CD4-positive, alpha-beta memory T cell (primary cell): ENCODE measurements at regions not wholly inside any gene's neighbourhood (a gene's known extent, or its start where the extent isn't known, plus 50 kb on each side); places are given as distances from the start of the nearest gene placed in this dataset.

Experiments used
- CTCF ChIA-PET: fragments of 350-600 bp; sonication (Branson Sonifier 250); formaldehyde crosslinking; loops from one replicate; lab custom pipeline; 2021; ENCODE audit warnings: inconsistent platforms; ENCODE audit not compliant: partially characterized antibody; lab: Charles Lee
- POLR2A ChIA-PET: fragments of 350-600 bp; sonication (Branson Sonifier 250); formaldehyde crosslinking; loops from one replicate; lab custom pipeline; 2021; ENCODE audit not compliant: partially characterized antibody; lab: Charles Lee
- DNase-seq, 5 donors: peaks; one replicate each; pipeline versions ENCODE4 v3.0.0 to v3.0.0-alpha.2; 2020 to 2022; ENCODE audit warnings: mixed read lengths in 1 of 5
- H3K27ac ChIP-seq: one replicate; pipeline ENCODE4 v1.7.0; 2013; ENCODE audit warnings: low read depth, low read length
- H3K27me3 ChIP-seq: 2 replicates; pipeline ENCODE4 v1.7.0; 2013; ENCODE audit warnings: mild to moderate bottlenecking, low read length, moderate library complexity; ENCODE audit not compliant: insufficient read depth
- H3K36me3 ChIP-seq: 2 replicates; pipeline ENCODE4 v1.7.0; 2013; ENCODE audit warnings: mild to moderate bottlenecking, low read length, moderate library complexity; ENCODE audit not compliant: insufficient read depth
- H3K4me1 ChIP-seq: 2 replicates; pipeline ENCODE4 v1.7.0; 2013; ENCODE audit warnings: mild to moderate bottlenecking, low read length, moderate library complexity; ENCODE audit not compliant: insufficient read depth
- H3K4me3 ChIP-seq, 2 donors: one replicate each; pipeline ENCODE4 v1.7.0; 2013; ENCODE audit warnings: low read length in 2 of 2, mild to moderate bottlenecking in 1 of 2
- H3K9me3 ChIP-seq, 2 donors: one replicate each; pipeline ENCODE4 v1.7.0; 2013; ENCODE audit warnings: low read length in 2 of 2, control low read depth in 1 of 2; ENCODE audit not compliant: control insufficient read depth in 1 of 2
- H3K27ac Mint-ChIP-seq, 7 donors: one replicate each; pipeline ENCODE4 v1.8.0; 2020 to 2021; ENCODE audit warnings: mixed read lengths in 7 of 7, mild to moderate bottlenecking in 6 of 7, inconsistent platforms in 3 of 7, moderate library complexity in 3 of 7
- H3K27me3 Mint-ChIP-seq, 2 donors: one replicate each; pipeline ENCODE4 v1.8.0; 2020 to 2021; ENCODE audit warnings: mixed read lengths in 2 of 2
- H3K36me3 Mint-ChIP-seq, 2 donors: one replicate each; pipeline ENCODE4 v1.8.0; 2020 to 2021; ENCODE audit warnings: mixed read lengths in 2 of 2, inconsistent platforms in 1 of 2, mild to moderate bottlenecking in 1 of 2
- H3K4me1 Mint-ChIP-seq, 4 donors: one replicate each; pipeline ENCODE4 v1.8.0; 2020 to 2021; ENCODE audit warnings: mixed read lengths in 4 of 4, mild to moderate bottlenecking in 1 of 4
- H3K4me3 Mint-ChIP-seq, 8 donors: one replicate each; pipeline ENCODE4 v1.8.0; 2020 to 2021; ENCODE audit warnings: mixed read lengths in 8 of 8, mild to moderate bottlenecking in 7 of 8, moderate library complexity in 6 of 8, inconsistent platforms in 3 of 8
- H3K9me3 Mint-ChIP-seq, 8 donors: one replicate each; pipeline ENCODE4 v1.8.0; 2020 to 2021; ENCODE audit warnings: mixed read lengths in 8 of 8, mild to moderate bottlenecking in 5 of 8, inconsistent platforms in 3 of 8, moderate library complexity in 1 of 8
- intact Hi-C: fragments of 100-400 bp; cut with micrococcal nuclease; formaldehyde crosslinking; loops from one replicate; pipeline ENCODE4 v1.15.1; 2023

DNA sequence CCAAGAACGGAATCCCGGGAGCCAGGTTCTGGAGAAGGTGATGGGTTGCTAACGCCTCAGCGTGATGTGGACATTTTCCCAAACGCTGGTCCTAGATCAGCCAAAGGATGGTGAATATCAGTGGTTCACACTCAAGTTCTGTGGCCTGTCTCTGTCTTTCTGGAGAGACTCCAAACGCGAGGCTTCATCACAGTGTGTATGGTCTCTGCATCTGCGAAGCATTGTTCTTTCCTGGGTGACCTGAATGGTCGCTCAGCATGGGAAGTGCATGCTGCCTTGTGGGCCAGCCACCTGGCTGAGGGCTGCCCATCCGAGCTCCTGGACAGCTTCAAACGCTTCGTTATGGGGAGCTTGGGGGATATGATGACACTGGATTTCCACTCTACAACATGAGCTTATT is 810.0 kb downstream of the TBC1D22A start:
- Mint-ChIP-seq H3K9me3 (peaks cover 0 to 2% (median 0%) of the 10 kb centered on the region in 8 donors), H3K4me3 (no peak overlapping the region), H3K27ac (no peak overlapping the region), H3K4me1 (no peaks in the 10 kb centered on the region), H3K36me3 (no peaks in the 10 kb centered on the region), H3K27me3 (peaks cover 2 to 9% of the 10 kb centered on the region in 2 donors)
- no peaks in the 10 kb centered on the region for H3K27me3 ChIP-seq
- no peak overlapping the region for H3K27ac ChIP-seq
- ChIA-PET CTCF (no interaction called here), POLR2A (no interaction called here)
- H3K4me3 ChIP-seq: no peak overlapping the region
- H3K4me1 ChIP-seq: no peaks in the 10 kb centered on the region
- H3K36me3 ChIP-seq: no peaks in the 10 kb centered on the region
- intact Hi-C loops: no loop called here
- no peaks in the 10 kb centered on the region for H3K9me3 ChIP-seq
- no peak for DNase-seq

DNA sequence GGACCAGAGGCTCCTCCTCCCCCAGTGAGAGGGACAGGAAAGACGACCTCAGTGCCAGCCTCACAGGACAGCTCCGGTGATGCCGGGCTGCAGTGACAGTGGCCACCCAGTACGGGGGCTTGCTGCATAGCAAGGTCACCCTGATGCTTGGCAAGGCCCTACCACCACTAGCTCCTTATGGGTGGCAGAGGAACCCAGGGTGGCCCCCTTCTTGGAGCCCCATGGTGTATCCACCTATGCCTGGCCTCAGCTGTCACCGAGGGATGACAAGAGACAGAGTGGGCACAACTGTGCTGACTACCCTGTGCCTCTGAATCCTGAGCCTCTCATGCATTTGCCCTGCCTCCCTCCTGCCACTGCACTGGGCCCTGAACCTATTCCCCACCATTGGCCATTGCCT is 809.2 kb downstream of the TBC1D22A start:
- no peaks in the 10 kb centered on the region for H3K36me3 Mint-ChIP-seq
- Histone ChIP-seq H3K9me3 (no peaks in the 10 kb centered on the region), H3K4me1 (no peaks in the 10 kb centered on the region), H3K27me3 (no peaks in the 10 kb centered on the region), H3K36me3 (no peaks in the 10 kb centered on the region), H3K4me3 (no peak overlapping the region), H3K27ac (no peak overlapping the region)
- no peak for DNase-seq
- H3K9me3 Mint-ChIP-seq: peaks cover 0 to 2% (median 0%) of the 10 kb centered on the region in 8 donors
- intact Hi-C loops: no loop called here
- no peak overlapping the region for H3K4me3 Mint-ChIP-seq
- no peak overlapping the region for H3K27ac Mint-ChIP-seq
- H3K4me1 Mint-ChIP-seq: no peaks in the 10 kb centered on the region
- H3K27me3 Mint-ChIP-seq: peaks cover 0 to 3% of the 10 kb centered on the region in 2 donors
- POLR2A ChIA-PET: no interaction called here
- CTCF ChIA-PET: no interaction called here

DNA sequence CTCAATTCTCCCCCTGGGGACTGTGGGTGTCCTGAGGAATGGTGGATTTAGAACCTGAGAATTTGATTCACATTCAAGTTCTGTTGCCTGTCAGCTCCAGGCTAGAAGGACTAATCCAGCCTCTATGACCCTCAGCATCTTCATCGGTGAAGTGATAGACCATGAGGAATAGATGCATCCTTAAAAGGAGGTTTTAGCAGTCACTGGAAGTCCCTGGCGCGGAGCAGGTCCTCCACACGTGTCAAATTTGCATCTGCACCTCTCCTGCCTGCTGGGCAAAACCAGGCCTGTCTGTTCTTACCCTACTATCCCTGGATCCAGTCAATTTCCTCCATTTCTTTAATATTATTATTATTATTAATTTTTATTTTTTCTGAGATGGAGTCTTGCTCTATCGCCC is 808.4 kb downstream of the TBC1D22A start:
- H3K27me3 Mint-ChIP-seq: peaks cover 0 to 3% of the 10 kb centered on the region in 2 donors
- no peak for DNase-seq
- H3K4me1 Mint-ChIP-seq: no peaks in the 10 kb centered on the region
- no peak overlapping the region for H3K27ac Mint-ChIP-seq
- H3K4me3 Mint-ChIP-seq: no peak overlapping the region
- Histone ChIP-seq H3K9me3 (no peaks in the 10 kb centered on the region), H3K27me3 (no peaks in the 10 kb centered on the region), H3K4me3 (no peak overlapping the region), H3K4me1 (no peaks in the 10 kb centered on the region), H3K36me3 (no peaks in the 10 kb centered on the region), H3K27ac (no peak overlapping the region)
- intact Hi-C loops: no loop called here
- H3K36me3 Mint-ChIP-seq: no peaks in the 10 kb centered on the region
- POLR2A ChIA-PET: no interaction called here
- CTCF ChIA-PET: no interaction called here
- peaks cover 0 to 2% (median 0%) of the 10 kb centered on the region in 8 donors for H3K9me3 Mint-ChIP-seq

DNA sequence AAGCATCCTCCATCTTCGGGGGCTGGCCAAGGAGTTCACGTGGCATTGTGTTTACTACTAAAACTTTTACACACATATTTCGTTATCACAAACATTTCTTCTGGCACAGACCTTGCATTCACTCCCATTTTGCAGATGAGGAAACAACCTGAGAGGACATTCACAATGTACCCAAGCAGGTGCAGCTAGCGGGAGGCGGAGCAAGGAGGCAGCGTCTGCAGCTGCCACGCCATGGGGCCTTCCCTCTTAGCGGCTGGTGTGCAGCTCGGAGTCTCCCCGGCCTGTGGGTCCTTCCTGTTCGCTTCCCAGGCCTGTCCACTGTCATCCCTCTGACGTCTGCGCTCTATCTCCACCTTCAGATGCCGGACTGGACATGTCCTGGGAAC is 807.8 kb downstream of the TBC1D22A start:
- Histone ChIP-seq H3K9me3 (no peaks in the 10 kb centered on the region), H3K4me1 (no peaks in the 10 kb centered on the region), H3K27ac (no peak overlapping the region), H3K27me3 (no peaks in the 10 kb centered on the region), H3K36me3 (no peaks in the 10 kb centered on the region), H3K4me3 (no peak overlapping the region)
- H3K27ac Mint-ChIP-seq: no peak overlapping the region
- peaks cover 0 to 1% (median 0%) of the 10 kb centered on the region in 8 donors for H3K9me3 Mint-ChIP-seq
- ChIA-PET POLR2A (no interaction called here), CTCF (no interaction called here)
- H3K4me1 Mint-ChIP-seq: no peaks in the 10 kb centered on the region
- H3K36me3 Mint-ChIP-seq: no peaks in the 10 kb centered on the region
- no peak for DNase-seq
- H3K4me3 Mint-ChIP-seq: no peak overlapping the region
- intact Hi-C loops: no loop called here
- peaks cover 0 to 3% of the 10 kb centered on the region in 2 donors for H3K27me3 Mint-ChIP-seq

DNA sequence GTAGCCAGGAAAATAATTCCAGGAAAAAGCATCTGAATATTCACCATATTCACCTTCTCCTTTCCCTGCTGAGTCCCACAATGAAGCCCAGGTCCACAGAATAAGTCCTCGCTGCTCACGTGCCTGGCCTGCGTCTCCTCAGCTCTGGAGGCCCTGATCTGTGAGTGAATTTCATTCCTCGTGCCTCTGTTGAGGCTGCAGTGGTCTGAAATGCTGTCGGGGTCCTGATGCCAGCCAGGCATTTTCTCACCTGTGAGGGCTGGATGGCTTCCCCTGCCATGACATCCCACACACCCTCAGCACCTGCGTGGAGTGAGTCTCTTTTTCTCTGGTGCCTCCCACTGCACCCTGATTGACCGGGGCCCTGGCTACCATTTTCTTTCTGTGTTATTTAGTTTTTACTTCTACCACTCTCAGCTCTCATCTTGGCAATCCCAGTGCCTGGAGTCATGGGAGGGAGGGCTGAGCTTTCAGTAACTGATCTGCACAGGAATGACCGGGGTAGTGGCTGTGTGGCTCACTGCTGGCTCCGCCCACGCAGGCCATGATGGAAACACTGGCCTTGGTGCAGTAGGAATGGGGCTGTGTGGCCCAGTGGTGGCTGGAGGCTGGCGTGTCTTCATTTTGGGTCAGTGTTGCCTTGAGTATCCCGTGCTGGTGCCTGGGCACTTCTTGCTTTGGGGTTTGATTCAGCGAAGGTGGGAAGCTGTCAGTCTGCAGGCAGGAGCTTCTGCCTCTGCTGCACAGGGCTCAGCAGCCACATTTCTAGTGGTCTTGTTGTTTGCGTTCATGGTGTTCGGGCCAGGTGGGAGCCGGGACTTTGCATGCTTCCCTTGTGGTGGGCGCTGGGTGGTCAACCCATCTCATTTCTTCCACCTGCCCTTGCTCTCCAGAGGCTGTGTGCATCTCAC is 807.2 kb downstream of the TBC1D22A start:
- ChIA-PET CTCF (no interaction called here), POLR2A (no interaction called here)
- H3K9me3 Mint-ChIP-seq: no peaks in the 10 kb centered on the region
- Histone ChIP-seq H3K27me3 (no peaks in the 10 kb centered on the region), H3K4me3 (no peak overlapping the region), H3K9me3 (no peaks in the 10 kb centered on the region), H3K4me1 (no peaks in the 10 kb centered on the region), H3K27ac (no peak overlapping the region), H3K36me3 (no peaks in the 10 kb centered on the region)
- intact Hi-C loops: no loop called here
- no peak overlapping the region for H3K4me3 Mint-ChIP-seq
- DNase-seq: no peak
- no peaks in the 10 kb centered on the region for H3K36me3 Mint-ChIP-seq
- H3K4me1 Mint-ChIP-seq: no peaks in the 10 kb centered on the region
- H3K27me3 Mint-ChIP-seq: peaks cover 0 to 2% of the 10 kb centered on the region in 2 donors
- peak overlapping the region in 1 of 7 donors; percentile 18 for H3K27ac Mint-ChIP-seq

DNA sequence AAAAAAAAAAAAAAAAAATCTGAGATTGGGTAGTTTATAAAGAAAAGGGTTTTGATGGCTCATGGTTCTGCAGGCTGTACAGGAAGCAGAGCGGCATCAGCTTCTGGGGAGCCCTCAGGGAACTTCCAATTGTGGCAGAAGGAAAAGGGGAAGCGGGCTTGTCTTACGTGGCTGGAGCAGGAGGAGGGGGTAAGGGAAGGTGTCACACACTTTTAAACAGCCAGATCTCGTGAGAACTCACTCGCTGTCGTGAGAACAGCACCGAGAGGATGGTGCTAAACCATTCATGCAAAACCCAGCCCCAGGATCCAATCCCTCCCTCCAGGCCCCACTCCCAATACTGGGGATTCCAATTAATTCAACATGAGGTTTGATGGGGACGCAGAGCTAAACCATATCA is 806.2 kb downstream of the TBC1D22A start:
- no peak overlapping the region for H3K4me3 Mint-ChIP-seq
- Histone ChIP-seq H3K27me3 (no peaks in the 10 kb centered on the region), H3K9me3 (no peaks in the 10 kb centered on the region), H3K4me3 (no peak overlapping the region), H3K4me1 (no peaks in the 10 kb centered on the region), H3K36me3 (no peaks in the 10 kb centered on the region), H3K27ac (no peak overlapping the region)
- H3K27ac Mint-ChIP-seq: no peak overlapping the region
- peaks cover 0 to 1% of the 10 kb centered on the region in 2 donors for H3K27me3 Mint-ChIP-seq
- ChIA-PET POLR2A (no interaction called here), CTCF (interaction anchor here (0.6 kb wide), 1 partner anchor 9 kb away, joined by 3 read pairs; no protein-coding TSS in a partner anchor)
- peaks cover 0 to under 1% (median 0%) of the 10 kb centered on the region in 8 donors for H3K9me3 Mint-ChIP-seq
- intact Hi-C loops: no loop called here
- no peaks in the 10 kb centered on the region for H3K36me3 Mint-ChIP-seq
- DNase-seq: no peak
- H3K4me1 Mint-ChIP-seq: no peaks in the 10 kb centered on the region

DNA sequence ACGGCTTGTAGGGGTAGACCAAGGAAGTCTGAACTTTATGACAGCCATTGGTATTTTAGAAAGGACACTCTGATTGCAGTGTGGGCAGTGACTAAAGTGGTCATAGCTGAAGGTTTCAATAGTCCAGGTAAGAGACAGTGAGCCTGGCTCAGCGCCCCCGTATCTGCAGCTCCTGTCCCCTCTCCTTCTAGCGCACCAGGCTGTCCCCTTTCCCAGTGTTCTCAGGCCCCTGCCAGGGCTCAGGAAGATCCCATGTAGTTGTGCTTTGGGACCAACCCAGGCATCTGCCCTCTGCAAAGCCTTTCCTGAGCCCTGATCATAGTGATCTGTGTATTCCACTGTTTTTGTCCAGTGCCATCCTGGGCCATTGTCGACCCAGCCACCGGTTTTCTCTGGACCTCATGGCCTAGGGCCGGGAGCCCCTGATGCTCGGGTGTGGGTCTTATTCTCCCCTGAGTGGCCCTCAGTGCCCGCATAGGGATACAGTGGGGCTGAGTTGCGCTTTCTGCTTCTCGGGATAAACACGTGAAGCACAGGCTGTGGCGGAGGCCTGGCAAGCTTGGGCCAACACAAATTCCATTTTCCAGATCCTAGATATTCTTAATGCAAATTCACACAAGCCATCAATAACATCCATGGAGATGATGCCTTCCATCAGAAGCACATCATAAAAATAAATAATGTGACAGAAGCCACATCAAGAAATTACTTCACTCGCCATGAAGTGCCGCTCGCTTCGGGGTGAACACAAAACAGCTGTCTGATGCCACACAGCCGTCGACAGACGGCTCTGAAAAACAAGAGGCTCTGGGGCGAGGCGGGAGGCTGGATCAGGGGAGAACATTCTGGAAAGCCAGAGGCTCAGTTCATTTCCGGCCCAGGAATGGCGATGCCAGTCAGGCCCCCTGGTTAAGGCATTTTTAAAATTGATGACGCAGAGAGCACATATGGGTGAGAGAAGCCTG is 805.0 kb downstream of the TBC1D22A start:
- intact Hi-C loops: no loop called here
- Histone ChIP-seq H3K27me3 (no peaks in the 10 kb centered on the region), H3K36me3 (no peaks in the 10 kb centered on the region), H3K9me3 (no peaks in the 10 kb centered on the region), H3K4me3 (no peak overlapping the region), H3K27ac (no peak overlapping the region), H3K4me1 (no peaks in the 10 kb centered on the region)
- ChIA-PET POLR2A (no interaction called here), CTCF (no interaction called here)
- DNase-seq: no peak
- peaks cover 0 to 3% (median 0%) of the 10 kb centered on the region in 8 donors for H3K9me3 Mint-ChIP-seq
- H3K27me3 Mint-ChIP-seq: no peaks in the 10 kb centered on the region
- H3K27ac Mint-ChIP-seq: no peak overlapping the region
- no peaks in the 10 kb centered on the region for H3K36me3 Mint-ChIP-seq
- no peak overlapping the region for H3K4me3 Mint-ChIP-seq
- H3K4me1 Mint-ChIP-seq: peaks cover 0 to 1% (median 0%) of the 10 kb centered on the region in 4 donors
